ENCODE measurements at regions not wholly inside any gene's neighbourhood (a gene's known extent, or its start where the extent isn't known, plus 50 kb on each side); places are given as distances from the start of the nearest gene placed in this dataset.

- DNase-seq: no peak
Measured at GRCh38 chr4:132910229-132910748, 238.8 kb upstream of the PCDH10 start.

DNA sequence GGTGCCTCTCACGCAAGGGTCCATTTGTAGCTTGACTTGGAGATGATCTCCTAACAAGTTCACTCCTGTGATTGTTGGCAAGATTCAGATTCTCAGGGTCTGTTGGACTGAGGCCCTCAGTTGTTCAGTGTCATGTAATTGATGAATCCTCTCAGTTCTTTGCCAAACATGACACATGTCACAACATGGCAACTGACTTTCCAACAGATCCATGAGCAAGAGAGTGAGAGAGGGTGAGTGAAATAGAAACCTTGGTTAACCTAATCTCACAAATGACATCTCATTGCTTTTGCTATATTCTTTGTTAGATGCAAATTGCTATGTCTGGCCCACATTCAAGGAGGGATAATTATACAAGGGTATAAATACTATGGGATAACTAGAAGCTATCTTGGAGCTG, 231.0 kb upstream of the PCDH10 start:
- no peak for DNase-seq

GRCh38 chr4:132923516-132923915, 225.6 kb upstream of the PCDH10 start:
- DNase-seq: no peak

DNA sequence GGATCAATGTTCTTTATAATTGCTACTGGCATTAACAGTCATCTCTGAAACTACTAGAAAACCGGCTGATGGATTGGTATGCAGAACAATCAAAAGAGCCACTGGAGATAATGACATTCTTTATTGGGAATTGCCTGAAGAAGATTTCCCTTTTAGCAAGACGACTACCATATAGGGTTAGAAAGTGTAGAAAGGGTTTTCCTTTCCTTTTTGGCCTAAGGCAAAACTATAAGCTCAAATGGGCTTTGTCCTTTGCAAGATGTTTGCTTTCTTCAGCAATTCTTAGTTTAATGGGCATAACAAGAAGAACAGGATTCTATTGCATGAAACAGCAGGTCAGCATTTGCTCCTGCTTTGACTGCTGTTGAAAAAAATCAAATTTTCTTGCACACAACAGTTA, 214.2 kb upstream of the PCDH10 start:
- DNase-seq: no peak

DNA sequence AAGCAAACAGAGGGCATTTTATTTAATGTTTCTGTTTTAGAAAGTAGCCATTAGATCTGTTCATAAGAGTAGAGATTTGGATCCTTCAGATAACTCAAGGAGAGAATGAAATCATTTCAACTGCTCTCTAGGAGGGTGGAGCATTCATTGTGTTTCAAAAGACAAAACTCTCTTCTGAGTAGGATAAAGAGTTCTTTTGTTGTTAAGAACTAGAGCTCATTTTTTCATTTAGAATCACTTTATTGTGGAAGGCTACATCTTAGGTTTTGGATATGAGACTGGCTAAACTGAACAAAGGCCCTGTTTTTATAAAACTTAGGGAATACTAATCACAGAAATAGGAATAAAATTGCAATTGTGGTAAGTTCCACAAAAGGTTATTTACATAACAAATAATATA, 193.9 kb upstream of the PCDH10 start:
- no peak for DNase-seq

DNA sequence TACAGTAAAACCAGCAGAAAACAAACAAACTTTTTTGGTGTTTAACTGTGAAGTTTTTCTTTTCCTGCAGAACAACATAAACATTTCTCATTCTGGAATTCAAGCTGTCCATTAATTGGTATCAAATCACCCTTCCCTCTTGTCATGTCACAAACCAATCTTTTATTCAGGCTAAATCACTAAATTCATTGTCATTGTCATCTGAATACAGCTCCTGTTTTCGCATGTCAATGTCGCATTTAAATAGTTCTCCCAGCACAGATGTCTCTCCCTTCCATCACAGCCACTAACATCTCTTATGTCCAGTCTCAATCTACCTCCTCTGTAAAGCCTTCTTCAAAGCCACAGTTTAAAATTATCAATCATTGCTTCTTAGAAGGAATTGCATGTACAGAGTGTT, 192.1 kb upstream of the PCDH10 start:
- no peak for DNase-seq

DNA sequence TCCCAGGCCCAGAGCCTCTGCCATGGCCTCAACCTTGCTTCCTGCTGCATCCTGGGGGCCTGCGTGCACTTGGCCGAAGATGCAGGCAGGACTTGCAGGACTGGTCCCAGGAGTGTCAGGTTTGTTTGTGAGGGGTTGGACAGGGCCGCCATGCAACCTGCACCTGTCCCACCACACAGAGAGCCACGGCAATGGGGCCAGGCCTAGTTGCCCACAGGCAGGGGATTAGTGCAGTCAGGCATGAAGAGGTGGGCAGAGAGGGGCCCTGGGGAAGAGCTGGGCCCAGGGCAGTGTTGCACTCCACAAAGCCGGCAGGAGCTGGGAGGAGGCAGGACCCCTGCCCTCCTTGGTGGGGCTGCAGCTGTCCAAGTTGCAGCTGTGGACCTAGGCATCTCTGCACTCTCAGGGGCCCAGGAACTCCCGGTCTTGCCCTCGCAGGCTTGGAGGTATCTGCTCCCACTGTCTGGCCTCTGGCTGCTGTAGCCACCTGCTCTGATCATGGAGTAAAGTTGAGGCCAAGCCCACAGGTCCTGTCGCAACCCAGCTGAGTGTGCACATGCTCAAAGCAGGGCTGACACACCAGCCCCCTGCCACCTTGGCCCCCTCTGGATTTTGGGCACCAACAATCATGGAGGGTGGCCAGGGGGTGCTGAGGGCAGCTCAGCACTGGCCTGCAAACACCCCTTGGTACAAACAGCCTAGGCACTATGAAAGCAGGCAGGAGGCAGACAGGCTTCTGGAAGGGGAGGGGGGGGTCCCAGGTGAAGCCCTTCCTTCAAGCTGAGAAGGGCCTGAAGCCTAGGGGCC, 190.4 kb upstream of the PCDH10 start:
- DNase-seq: no peak

- DNase-seq: no peak
Measured at GRCh38 chr4:132981611-132982010, 167.5 kb upstream of the PCDH10 start.

GRCh38 chr4:132982151-132982550, 166.9 kb upstream of the PCDH10 start:
- DNase-seq: no peak

- DNase-seq: no peak
Measured at GRCh38 chr4:132991111-132991510, 158.0 kb upstream of the PCDH10 start.

DNA sequence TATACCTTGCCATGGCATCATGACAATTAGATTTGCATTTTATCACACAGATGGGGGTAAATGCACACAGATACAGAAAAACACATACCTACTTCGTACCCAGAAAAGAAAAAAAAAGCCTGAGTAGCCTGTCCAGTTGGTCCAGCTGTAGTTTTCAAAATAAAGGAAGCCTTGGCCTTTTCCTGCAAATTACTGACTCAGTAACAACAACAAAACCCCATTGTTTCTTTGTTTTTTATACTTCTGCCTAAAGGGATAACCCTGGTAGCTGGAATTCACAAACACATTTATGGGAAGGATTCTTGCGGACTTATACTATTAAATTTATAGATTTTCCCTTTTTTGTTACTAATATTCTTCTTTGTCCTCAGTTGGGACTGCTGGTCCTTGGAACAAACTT, 156.4 kb upstream of the PCDH10 start:
- no peak for DNase-seq

DNA sequence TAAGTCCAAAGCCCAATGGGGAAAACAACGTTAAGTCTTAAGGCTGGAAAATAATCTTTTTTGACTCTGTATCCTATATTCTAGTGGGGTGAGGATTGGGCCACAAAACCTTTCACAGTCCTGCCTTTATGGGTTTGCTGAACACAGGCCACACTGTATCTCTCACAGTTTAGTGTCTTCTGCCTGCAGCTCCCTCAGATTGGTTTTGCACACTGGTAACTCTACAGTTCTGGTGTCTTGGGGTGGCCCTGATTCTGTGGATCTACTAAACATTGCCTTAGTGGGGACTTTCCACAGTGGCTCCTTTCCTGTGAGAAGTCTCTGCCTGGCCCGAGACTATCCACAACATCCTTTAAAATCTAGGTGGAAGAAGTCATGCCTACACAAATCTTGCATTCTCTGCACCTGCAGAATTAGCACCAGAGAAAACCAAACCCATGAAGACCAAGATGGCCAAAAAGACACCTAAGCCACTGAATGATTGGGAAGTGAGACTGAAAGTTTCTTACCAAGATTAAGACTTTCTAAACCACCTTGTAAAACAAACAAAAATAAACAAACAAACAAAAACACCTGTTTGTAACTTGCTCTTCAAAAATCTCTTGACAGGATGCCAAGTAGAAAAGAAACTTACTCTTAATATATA, 150.4 kb upstream of the PCDH10 start:
- no peak for DNase-seq

GRCh38 chr4:133000012-133000411, 149.1 kb upstream of the PCDH10 start:
- DNase-seq: no peak

GRCh38 chr4:133003169-133003568, 145.9 kb upstream of the PCDH10 start:
- DNase-seq: no peak

DNA sequence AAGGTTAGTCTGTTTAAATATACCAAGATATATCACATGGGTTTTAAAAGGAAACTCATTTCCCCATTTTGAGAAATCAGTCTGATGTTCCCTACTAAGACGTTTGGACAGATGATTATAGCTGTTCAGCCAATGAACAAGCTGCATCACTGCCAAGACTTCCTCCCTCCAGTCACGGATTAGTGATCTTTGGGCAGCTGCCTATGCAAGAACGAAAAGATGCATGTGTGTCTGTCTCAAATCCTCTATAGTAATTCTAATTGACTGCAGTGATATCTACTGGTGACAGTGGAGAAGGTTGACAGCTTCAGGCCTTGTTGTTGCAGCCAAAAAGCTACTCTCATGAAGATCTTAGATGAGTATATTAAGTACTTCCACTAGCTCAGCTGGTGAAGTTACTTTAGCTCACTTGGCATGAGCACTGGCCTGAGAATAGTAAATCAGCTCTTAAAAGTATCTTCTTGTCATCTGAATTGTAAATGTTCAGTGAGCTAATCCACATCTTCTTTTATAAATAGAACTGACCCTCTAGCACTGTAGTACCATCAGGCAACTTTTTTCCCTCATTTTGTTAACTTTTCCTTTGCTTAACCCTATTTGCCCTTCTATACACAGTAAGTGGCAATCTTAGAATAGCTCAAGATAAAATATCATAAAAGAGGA, 134.5 kb upstream of the PCDH10 start:
- DNase-seq: no peak

- DNase-seq: no peak
Measured at GRCh38 chr4:133045288-133045687, 103.8 kb upstream of the PCDH10 start.

DNA sequence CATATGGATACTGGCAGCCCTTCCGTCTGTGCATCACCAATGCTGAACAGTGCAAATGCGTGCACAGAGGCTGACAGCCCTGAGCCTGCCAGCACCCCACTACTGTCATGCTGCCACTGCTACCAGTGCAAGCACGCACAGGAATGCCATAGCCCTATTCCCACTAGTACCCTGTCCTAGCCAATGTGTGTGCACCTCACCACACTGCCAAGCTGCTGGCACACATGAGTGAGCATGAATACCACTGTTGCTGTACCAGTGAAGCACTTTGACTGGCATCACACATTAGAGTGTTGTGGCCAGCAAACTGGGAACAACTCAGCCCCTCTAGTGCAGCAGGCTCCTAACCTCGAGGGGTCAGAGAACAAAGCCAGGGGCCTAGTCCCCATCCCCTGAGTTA, 102.9 kb upstream of the PCDH10 start:
- no peak for DNase-seq

DNA sequence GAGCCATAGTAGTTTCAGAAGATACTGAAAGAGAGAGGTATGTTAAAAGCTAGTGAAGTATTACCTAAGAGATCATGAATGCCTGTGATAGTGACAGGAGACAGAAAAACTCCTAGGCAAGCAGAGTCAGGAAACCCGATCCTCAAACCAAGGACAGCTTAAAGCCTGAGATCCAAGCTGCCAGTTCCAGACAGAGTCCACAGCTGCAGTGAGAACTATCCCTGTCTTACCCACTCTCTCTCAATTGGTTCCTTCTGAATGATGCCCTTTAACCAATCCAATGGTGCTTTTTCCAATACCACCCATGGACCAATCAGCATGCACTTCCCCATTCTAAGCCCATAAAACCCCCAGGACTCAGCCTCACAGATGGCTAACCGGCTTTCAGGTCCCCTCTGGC, 90.4 kb upstream of the PCDH10 start:
- no peak for DNase-seq

GRCh38 chr4:133059117-133059516, 90.0 kb upstream of the PCDH10 start:
- no peak for DNase-seq

- DNase-seq: no peak
Measured at GRCh38 chr4:133062851-133063250, 86.2 kb upstream of the PCDH10 start.

- no peak for DNase-seq
Measured at GRCh38 chr4:133068083-133068482, 81.0 kb upstream of the PCDH10 start.

DNA sequence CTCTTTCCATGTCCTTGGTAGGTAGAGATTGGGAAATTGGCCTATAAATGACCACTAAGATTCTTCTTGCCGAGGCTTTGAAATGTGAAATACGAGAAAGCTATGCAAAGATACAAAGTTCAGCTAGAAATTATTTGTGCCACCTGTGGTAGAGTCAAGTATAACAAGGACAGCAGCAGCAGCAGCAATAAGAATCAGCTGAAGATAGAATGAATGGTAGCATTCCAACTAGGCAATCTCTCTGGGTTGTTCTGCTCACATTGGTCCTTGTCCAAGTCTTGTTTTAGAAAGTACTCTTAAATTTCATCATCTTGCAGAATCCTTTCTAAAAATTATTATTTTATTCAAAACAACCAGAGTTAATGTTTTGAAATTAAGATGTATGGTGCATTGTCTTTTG, 67.8 kb upstream of the PCDH10 start:
- DNase-seq: no peak

GRCh38 chr4:133084421-133084820, 64.7 kb upstream of the PCDH10 start:
- DNase-seq: no peak

GRCh38 chr4:133095591-133095990, 53.5 kb upstream of the PCDH10 start:
- DNase-seq: no peak
